PC-9 (cell line): ENCODE measurements at regions not wholly inside any gene's neighbourhood (a gene's known extent, or its start where the extent isn't known, plus 50 kb on each side); places are given as distances from the start of the nearest gene placed in this dataset.
"Not testable (repeated sequence)": the region's sequence is repeated elsewhere in the genome, so short reads cannot be mapped to it uniquely, and the experiment has no call there.

Experiments
- BruUV-seq: library from RNA; stranded (reverse); fragments of 400-500 nt; replicated peaks from 2 replicates; lab custom pipeline; 2021; lab: Mats Ljungman, UMichigan
- CTCF ChIA-PET: fragments of 300-600 bp; sonication (Branson Sonifier 250); formaldehyde crosslinking; loops from one replicate; lab custom pipeline; 2022; ENCODE audit warnings: antibody characterized with exemption; lab: Charles Lee
- POLR2A ChIA-PET: fragments of 300-600 bp; sonication (Branson Sonifier 250); formaldehyde crosslinking; loops from one replicate; lab custom pipeline; 2022; ENCODE audit warnings: antibody characterized with exemption; ENCODE audit not compliant: unreplicated experiment; lab: Charles Lee
- DNase-seq, 2 experiments: peaks; one replicate each; pipeline versions ENCODE4 v3.0.0 to v3.0.0-alpha.2; 2015 to 2022; ENCODE audit warnings: mixed read lengths in 1 of 2
- H2AFZ ChIP-seq: fragments of 200-600 bp; sonication (generic); 2 replicates; pipeline ENCODE4 v1.8.1; 2017; ENCODE audit warnings: antibody characterized with exemption
- H3F3A ChIP-seq: fragments of 200-600 bp; sonication (generic); 2 replicates; pipeline ENCODE4 v1.8.1; 2017; ENCODE audit warnings: antibody characterized with exemption, mild to moderate bottlenecking, low read depth; ENCODE audit not compliant: insufficient read depth
- H3K27ac ChIP-seq: fragments of 200-600 bp; sonication (generic); 2 replicates; pipeline ENCODE4 v1.6.1; 2016; ENCODE audit warnings: mixed run types
- H3K27me3 ChIP-seq: fragments of 200-600 bp; sonication (generic); 2 replicates; pipeline ENCODE4 v1.6.1; 2016; ENCODE audit warnings: low read depth, mixed run types; ENCODE audit not compliant: insufficient read depth
- H3K36me3 ChIP-seq: fragments of 200-600 bp; sonication (generic); 2 replicates; pipeline ENCODE4 v1.6.1; 2016; ENCODE audit warnings: low read depth, mixed run types
- H3K4me1 ChIP-seq: fragments of 200-600 bp; sonication (generic); replicated peaks from 2 replicates; pipeline ENCODE4 v1.6.1; 2016; ENCODE audit warnings: mixed run types; ENCODE audit not compliant: insufficient read depth
- H3K4me2 ChIP-seq: fragments of 200-600 bp; sonication (generic); 2 replicates; pipeline ENCODE4 v1.6.1; 2017; ENCODE audit warnings: mixed run types
- H3K4me3 ChIP-seq: fragments of 200-600 bp; sonication (generic); 2 replicates; pipeline ENCODE4 v1.6.1; 2016; ENCODE audit warnings: mixed run types
- H3K79me2 ChIP-seq: fragments of 200-600 bp; sonication (generic); 2 replicates; pipeline ENCODE4 v1.6.1; 2017; ENCODE audit warnings: low read depth, mixed run types
- H3K9me2 ChIP-seq: fragments of 200-600 bp; sonication (generic); 2 replicates; pipeline ENCODE4 v1.8.1; 2017; ENCODE audit warnings: mild to moderate bottlenecking; ENCODE audit not compliant: insufficient read depth
- H3K9me3 ChIP-seq: fragments of 200-600 bp; sonication (generic); 2 replicates; pipeline ENCODE4 v1.8.1; 2016; ENCODE audit warnings: low read depth; ENCODE audit not compliant: insufficient read depth
- H4K20me1 ChIP-seq: fragments of 200-600 bp; sonication (generic); 2 replicates; pipeline ENCODE4 v1.8.1; 2017; ENCODE audit not compliant: insufficient read depth
- CTCF ChIP-seq: fragments of 200-600 bp; sonication (generic); conservative IDR thresholded peaks from 2 replicates; pipeline ENCODE4 v1.6.1; 2017; ENCODE audit warnings: mixed run types, antibody characterized with exemption, mild to moderate bottlenecking, moderate library complexity
- EZH2 ChIP-seq: fragments of 200-600 bp; sonication (generic); IDR thresholded peaks from 2 replicates; pipeline ENCODE4 v1.8.0; 2017; ENCODE audit warnings: antibody characterized with exemption, low read depth
- intact Hi-C: fragments of 100-400 bp; cut with micrococcal nuclease; formaldehyde crosslinking; loops from one replicate; pipeline ENCODE4 v1.10.0; 2022; ENCODE audit not compliant: unreplicated experiment

DNA sequence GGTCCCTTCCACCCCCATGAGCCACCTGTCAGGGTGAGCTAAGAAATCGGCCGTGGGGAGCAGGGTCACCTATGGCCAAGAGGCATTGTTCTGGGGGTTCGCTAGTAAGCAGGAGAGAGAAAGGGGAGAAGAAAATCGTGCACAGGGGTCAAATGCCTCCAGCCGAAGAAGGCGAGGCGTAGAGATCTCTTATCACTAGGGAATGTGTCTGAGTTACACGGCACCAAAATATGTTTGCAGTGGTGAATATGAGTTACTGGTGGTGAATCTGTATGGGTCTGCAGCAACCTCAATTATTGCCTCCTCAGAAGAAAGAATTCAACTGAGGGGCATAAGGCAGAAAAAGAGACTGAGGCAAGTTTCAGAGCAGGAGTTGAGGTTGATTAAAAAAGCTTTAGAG, 54.2 kb upstream of the RABGAP1L start:
- BruUV-seq: no TSS peak
- TF ChIP-seq CTCF: no peak
- no peak for TF ChIP-seq EZH2
- Histone ChIP-seq H3F3A (no peaks in the 10 kb centered on the region), H2AFZ (no peak overlapping the region), H3K79me2 (no peaks in the 10 kb centered on the region), H3K9me2 (no peaks in the 10 kb centered on the region), H3K4me3 (no peak overlapping the region), H3K4me1 (no peaks in the 10 kb centered on the region), H3K4me2 (no peak overlapping the region), H4K20me1 (no peaks in the 10 kb centered on the region), H3K27me3 (no peaks in the 10 kb centered on the region), H3K27ac (no peak overlapping the region), H3K9me3 (no peaks in the 10 kb centered on the region), H3K36me3 (no peaks in the 10 kb centered on the region)
- ChIA-PET POLR2A (interaction anchor here (0.6 kb wide), 1 partner anchor 1698 kb away, joined by 4 read pairs; no protein-coding TSS in a partner anchor), CTCF (no interaction called here)
- intact Hi-C loops: no loop called here
- DNase-seq: no peak

DNA sequence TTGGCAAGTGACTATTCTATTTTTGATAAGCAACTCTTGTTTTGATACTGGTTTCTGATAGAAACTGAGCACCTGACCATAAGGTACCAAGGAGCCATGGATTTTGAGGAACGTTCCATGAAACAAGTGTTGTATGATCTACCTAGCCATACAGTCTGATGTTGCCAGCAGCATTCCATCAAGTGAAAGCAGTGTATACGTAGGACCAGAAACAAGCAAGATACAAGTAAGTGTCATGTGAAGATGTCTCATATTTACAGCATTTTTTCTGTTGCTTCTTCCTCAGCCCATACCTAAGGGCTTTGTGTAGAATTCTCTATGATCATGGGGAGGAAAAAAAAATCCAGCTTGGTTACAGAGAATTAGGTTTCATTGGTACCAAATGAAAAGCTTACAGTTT, 55.6 kb upstream of the RABGAP1L start:
- H3K4me1 ChIP-seq: no peaks in the 10 kb centered on the region
- no peaks in the 10 kb centered on the region for H3K9me2 ChIP-seq
- no peaks in the 10 kb centered on the region for H3K9me3 ChIP-seq
- no peaks in the 10 kb centered on the region for H3K79me2 ChIP-seq
- no peaks in the 10 kb centered on the region for H3K36me3 ChIP-seq
- POLR2A ChIA-PET: no interaction called here
- no peak overlapping the region for H3K27ac ChIP-seq
- intact Hi-C loops: no loop called here
- no peaks in the 10 kb centered on the region for H3K27me3 ChIP-seq
- H3K4me3 ChIP-seq: no peak overlapping the region
- BruUV-seq: no TSS peak
- no peak overlapping the region for H3K4me2 ChIP-seq
- CTCF ChIA-PET: no interaction called here
- H3F3A ChIP-seq: no peaks in the 10 kb centered on the region
- no peak overlapping the region for H2AFZ ChIP-seq
- TF ChIP-seq CTCF: no peak
- TF ChIP-seq EZH2: no peak
- no peak for DNase-seq
- H4K20me1 ChIP-seq: no peaks in the 10 kb centered on the region

DNA sequence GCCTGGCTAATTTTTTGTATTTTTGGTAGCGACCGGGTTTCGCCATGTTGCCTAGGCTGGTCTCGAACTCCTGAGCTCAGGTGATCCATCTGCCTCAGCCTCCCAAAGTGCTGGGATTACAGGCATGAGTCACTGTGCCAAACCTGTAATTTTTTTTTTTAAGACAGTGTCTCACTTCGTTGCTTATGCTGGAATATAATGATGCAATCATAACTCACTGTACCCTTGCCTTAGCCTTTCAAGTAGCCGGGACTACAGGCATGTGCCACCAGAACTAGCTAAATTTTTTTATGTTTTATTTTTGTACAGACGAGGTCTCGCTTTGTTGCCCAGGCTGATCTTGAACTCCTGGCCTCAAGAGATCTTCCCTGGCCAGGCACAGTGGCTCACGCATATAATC, 57.3 kb upstream of the RABGAP1L start:
- H3K27ac ChIP-seq, CTCF ChIA-PET, H4K20me1 ChIP-seq, DNase-seq, H3K9me3 ChIP-seq, H3F3A ChIP-seq, H2AFZ ChIP-seq, H3K27me3 ChIP-seq, POLR2A ChIA-PET, H3K79me2 ChIP-seq, H3K4me1 ChIP-seq, H3K9me2 ChIP-seq, intact Hi-C loops, H3K4me2 ChIP-seq, H3K36me3 ChIP-seq, BruUV-seq, H3K4me3 ChIP-seq: not testable (repeated sequence)

- no peak for DNase-seq
- Histone ChIP-seq H3K4me3 (no peak overlapping the region), H3K9me3 (no peaks in the 10 kb centered on the region), H3K9me2 (no peaks in the 10 kb centered on the region), H3K79me2 (no peaks in the 10 kb centered on the region), H2AFZ (no peak overlapping the region), H3K4me1 (no peaks in the 10 kb centered on the region), H3F3A (no peaks in the 10 kb centered on the region), H3K27ac (no peak overlapping the region), H3K27me3 (no peaks in the 10 kb centered on the region), H4K20me1 (no peaks in the 10 kb centered on the region), H3K4me2 (no peak overlapping the region), H3K36me3 (no peaks in the 10 kb centered on the region)
- BruUV-seq: no TSS peak
- intact Hi-C loops: loop anchor here (10.0 kb wide), 1 partner anchor 117 kb away; no protein-coding TSS in a partner anchor
- TF ChIP-seq CTCF (no peak), EZH2 (no peak)
- POLR2A ChIA-PET: no interaction called here
- CTCF ChIA-PET: no interaction called here
Measured at GRCh38 chr1:174097426-174097825, 61.9 kb upstream of the RABGAP1L start.
